CD4-positive, alpha-beta T cell treated with Interleukin-12 subunit alpha and Interleukin-12 subunit beta, for 1 hour (primary cell): ENCODE measurements at regions not wholly inside any gene's neighbourhood (a gene's known extent, or its start where the extent isn't known, plus 50 kb on each side); places are given as distances from the start of the nearest gene placed in this dataset.

Experiments used
- DNase-seq: peaks from one replicate; pipeline ENCODE4 v3.0.0-alpha.2; 2020

DNA sequence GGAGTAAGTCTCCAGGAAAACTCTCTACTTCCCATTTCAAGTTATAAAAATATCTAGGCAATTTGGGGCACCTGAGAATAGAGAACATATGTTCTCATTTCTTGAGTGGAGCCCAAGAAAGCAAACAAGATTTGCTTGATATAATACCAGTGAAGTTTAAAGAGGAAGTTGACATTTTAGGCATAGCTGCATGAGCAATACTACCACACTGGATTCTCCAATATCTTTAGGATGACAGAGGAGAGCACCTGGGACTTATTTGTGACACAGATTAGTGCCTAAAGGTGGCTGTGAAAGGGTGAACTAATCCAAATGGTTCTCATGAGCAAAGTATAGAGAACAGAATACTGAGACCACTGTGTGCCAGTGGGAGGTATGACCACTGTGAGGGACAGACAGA, 423.5 kb upstream of the RIOK2 start:
- DNase-seq = no peak

- no peak for DNase-seq
Measured at GRCh38 chr5:97608501-97608900, 425.5 kb upstream of the RIOK2 start.

DNA sequence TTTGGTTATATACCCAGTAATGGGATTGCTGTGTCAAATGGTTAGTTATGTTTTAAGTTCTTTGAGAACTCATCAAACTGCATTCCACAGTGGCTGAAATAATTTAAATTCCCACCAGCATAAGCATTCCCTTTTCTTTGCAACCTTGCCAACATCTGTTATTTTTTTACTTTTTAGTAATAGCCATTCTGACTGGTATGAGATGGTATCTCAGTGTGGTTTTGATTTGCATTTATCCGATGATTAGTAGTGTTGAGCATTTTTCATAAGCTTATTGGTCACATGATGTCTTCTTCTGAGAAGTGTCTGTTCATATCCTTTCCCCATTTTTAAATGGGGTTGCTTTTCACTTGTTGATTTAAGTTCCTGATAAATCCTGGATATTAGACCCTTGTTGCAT, 435.7 kb upstream of the RIOK2 start:
- no peak for DNase-seq

DNA sequence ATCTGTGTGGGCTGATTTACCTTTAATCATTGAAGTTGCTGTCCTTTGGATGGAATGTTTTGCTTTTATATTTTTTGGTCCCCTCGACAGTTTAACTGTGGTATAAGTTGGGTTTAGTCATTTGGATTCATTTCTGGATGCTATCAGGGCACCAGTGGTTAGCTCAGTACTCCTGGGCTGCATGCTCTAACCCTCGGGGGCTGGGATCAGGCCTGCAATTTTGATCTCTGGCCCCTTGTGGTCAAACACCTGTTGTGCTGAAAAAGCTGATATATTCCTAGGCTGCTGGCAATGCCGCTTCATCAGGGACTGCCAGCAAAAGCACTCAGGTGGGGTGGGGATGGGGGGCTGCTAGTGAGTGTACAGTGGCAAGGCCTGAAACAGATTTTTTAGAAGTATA, 440.4 kb upstream of the RIOK2 start:
- DNase-seq = no peak

- no peak for DNase-seq
Measured at GRCh38 chr5:97624886-97625285, 441.8 kb upstream of the RIOK2 start.

DNA sequence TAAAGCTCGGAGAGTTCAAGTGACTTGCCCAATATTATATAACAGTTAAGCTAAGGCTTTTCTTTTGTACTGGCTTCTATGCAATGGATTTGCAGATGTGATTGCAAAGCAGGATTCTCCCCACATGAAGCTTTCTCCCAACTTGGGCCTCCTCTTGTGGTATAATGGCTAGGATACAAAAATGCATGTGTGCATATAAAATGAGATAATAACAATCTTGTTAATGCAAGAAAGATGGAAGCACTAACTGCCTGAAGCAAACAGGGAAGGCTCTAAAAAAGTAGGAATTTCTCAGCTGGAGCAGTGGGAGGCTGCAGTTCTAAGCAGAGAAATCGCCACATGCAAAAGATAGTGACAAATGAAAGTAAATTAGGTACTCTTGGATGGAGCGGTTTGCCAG, 444.2 kb upstream of the RIOK2 start:
- no peak for DNase-seq

DNA sequence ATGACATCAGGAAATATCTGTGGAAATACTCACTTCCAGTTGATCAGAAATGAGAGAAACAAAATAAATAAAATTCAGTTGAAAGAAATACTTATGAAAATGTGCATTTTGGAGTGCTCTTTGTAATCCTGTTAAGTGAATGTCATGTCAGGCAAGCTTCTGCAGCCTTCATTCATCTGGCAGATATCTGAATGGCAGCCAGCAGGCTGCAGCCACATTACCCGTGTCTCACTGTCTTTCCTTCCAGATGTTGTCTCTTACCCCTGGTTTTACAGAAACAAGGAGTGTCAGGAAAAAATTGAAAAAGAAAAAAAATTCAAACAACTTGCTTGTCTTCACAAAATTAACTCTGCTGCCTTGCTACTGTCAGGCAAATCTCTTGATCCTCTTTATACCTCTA, 445.0 kb upstream of the RIOK2 start:
- DNase-seq = no peak

DNA sequence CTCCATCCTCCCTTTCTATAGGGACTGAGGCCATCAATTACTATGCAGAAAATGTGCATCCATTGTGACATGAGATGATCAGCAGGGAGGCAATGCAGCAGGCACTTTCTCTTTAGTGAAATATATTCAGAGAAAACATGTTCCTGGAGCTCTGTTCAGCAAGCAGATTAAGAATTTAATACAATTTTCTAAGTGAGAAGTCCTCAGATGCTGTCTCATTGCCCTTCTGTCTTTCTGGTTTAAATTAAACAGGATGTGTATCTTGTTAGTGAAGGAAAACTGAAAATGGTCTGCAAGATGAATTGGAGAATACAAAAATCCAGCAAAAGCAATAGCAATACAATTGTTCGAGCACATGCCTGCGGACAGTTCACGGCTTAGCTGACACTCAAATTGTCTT, 445.8 kb upstream of the RIOK2 start:
- DNase-seq = no peak

DNA sequence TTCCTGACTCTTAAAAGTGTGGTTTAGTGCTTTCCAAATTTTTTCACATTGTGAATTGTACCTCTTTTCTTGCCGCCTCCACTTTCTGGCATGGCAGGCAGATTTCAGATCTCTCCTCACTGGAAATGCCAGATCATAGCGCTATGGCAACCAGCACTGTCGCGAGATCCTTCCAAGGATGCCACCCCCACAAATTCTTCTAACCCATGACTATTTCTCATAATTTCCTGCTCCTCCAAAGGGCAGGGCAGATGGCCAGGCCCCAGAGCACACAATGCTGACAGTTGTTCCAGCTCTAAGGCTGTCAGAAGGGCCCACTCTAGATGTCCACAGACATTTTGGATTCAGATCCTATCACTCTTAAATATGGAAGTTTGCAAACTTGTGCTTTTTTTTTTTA, 446.2 kb upstream of the RIOK2 start:
- no peak for DNase-seq

GRCh38 chr5:97635553-97635952, 452.5 kb upstream of the RIOK2 start:
- no peak for DNase-seq

- DNase-seq = no peak
Measured at GRCh38 chr5:97636766-97637165, 453.7 kb upstream of the RIOK2 start.

DNA sequence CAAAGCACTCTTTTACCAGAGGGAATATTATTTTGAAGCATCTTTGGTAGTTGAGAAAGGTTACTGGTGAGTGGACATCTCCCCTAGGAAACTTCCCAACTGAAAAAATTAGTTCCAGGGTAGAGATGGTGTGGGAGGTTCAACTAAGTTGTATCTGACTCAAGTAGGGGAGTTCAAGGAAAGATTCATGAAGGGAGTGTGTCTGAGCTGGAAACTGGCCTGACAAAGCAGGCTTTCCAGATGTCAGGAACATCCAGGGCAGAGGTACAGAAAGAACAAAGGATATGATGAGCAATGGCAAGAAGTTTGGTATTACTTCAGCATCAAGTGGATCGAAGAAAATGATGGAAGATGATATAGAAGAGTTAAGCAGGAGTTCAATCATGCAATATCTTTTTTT, 458.0 kb upstream of the RIOK2 start:
- no peak for DNase-seq

GRCh38 chr5:97644206-97644605, 461.2 kb upstream of the RIOK2 start:
- no peak for DNase-seq

DNA sequence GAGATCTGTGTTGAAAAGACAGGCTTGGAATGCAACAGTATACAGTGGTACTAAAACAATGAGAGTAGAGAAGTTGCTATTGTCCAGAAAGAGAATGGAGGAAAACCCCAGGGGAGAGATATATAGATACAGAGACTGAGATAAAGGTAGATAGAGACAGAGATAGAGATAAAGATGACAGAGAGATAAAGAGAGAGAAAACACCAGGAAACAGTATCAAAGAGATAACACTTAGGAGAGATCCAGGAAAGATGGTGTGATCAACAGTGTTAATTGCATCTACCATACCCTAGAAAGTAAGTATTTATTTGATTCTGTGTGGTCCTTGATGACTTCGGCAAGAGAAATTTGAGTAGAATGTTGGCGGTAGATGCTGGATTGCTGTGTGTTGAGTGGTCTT, 461.8 kb upstream of the RIOK2 start:
- no peak for DNase-seq

- DNase-seq = no peak
Measured at GRCh38 chr5:97657239-97657638, 474.2 kb upstream of the RIOK2 start.

GRCh38 chr5:97658116-97658900, 475.3 kb upstream of the RIOK2 start:
- no peak for DNase-seq

DNA sequence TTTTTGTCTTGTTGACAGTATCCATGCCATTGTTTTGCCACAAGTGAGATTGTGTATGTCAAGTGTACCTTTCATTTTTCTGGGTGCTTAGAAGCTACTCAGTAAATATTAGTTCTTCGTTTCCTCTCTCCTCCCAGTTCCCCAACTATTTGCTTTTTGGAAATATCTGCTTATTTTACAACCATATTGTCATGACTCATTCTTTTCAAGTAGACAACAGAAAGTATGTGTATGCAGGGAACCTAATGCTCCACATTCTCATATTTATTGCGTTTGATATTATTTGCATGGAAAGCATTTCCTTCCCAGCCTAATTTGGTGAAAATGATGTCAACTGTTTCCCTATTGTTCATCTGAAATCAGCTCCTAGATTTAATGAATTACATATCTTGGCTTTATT, 483.7 kb upstream of the RIOK2 start:
- no peak for DNase-seq

- no peak for DNase-seq
Measured at GRCh38 chr5:97670447-97670846, 487.4 kb upstream of the RIOK2 start.

DNA sequence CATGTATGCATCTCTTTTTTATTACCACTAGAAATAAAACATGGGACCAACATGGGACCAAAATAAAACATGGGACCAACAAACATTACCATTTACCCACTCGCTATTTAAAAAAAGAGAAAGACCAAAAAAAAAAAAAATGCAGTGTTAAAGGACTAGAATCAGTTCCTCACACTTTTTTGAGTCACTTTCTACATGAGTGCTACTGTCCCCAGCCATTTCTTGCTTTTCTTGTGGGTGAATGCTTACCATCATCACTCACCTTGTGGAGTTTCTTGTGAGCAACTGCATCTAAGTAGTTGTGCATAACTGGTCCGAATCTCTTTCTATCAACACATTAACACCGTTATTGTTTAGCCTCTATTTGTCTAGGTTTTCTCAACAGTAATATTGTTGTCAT, 493.6 kb upstream of the RIOK2 start:
- DNase-seq = no peak

GRCh38 chr5:97694091-97694490, 511.0 kb upstream of the RIOK2 start:
- DNase-seq = no peak

DNA sequence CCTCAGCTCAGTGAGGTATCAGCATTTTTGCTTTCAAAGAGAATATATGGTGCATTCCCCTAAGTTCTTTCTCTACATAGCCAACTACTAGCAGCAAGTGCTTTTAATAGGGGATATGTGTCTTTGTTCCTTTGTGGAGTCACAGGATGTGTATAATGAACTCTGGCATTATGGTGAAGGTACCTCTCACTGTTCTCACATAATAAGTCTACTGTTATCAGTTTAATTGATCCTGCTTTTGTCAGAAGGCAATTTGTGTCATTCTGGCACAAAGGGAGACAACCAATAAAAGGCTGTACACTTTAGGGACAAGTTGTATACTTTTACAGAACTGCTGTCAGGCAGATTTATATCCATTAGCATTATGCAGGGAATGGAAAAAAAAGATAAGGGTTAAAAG, 531.4 kb upstream of the RIOK2 start:
- no peak for DNase-seq

- DNase-seq = no peak
Measured at GRCh38 chr5:97726106-97726505, 543.1 kb upstream of the RIOK2 start.

DNA sequence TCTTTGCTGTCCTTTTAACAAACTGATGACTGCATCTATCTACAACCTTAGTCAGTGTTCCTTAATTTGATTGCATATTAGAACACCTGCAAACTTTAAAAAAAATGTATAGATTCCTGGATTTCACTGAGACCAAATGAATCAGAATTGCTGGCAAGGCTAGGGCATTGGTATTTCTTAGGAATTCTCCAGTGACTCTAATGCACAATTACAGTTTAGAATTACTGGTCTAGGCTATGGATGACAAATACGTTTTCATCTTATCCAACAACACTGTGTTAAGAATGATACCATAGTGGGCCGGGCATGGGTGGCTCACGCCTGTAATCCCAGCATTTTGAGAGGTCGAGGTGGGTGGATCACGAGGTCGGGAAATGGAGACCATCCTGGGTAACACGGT, 545.9 kb upstream of the RIOK2 start:
- no peak for DNase-seq

GRCh38 chr5:97729938-97730337, 546.9 kb upstream of the RIOK2 start:
- no peak for DNase-seq

DNA sequence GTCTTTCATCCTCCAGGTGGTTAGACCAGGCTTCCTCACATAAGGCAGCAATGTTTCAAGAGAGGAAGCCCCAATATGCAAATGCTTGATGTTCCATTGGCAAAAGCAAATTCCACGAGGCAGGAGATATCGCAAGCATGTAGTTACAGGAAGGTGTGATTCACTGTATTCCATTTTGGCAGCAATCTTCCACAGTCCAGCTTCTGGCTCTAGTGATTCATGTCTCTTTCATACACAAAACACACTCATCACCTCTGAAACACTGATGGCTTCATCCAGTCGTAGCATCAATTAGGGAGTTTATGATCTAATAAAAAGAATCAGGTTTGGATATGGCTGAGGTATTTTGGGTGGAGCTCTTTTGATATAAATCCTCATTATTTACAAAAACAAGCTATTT, 552.2 kb upstream of the RIOK2 start:
- no peak for DNase-seq

- no peak for DNase-seq
Measured at GRCh38 chr5:97737608-97738007, 554.6 kb upstream of the RIOK2 start.
